T-helper 2 cell treated with Interferon-gamma antibody and Interleukin-4, amounts not matched to agents 5 μg/mL and 100 μg/mL, for 36 hours (primary cell): ENCODE measurements at regions not wholly inside any gene's neighbourhood (a gene's known extent, or its start where the extent isn't known, plus 50 kb on each side); places are given as distances from the start of the nearest gene placed in this dataset.
"Not testable (repeated sequence)": the region's sequence is repeated elsewhere in the genome, so short reads cannot be mapped to it uniquely, and the experiment has no call there.

Experiments used
- DNase-seq: peaks from one replicate; pipeline ENCODE4 v3.0.0; 2021; ENCODE audit warnings: low spot score
- H3K27ac Mint-ChIP-seq: one replicate; pipeline ENCODE4 v1.8.0; 2021; ENCODE audit warnings: mild to moderate bottlenecking, mixed read lengths
- H3K27me3 Mint-ChIP-seq: one replicate; pipeline ENCODE4 v1.8.0; 2021; ENCODE audit warnings: low read depth, mixed read lengths
- H3K36me3 Mint-ChIP-seq: one replicate; pipeline ENCODE4 v1.8.0; 2021; ENCODE audit warnings: low read depth, mixed read lengths
- H3K4me1 Mint-ChIP-seq: one replicate; pipeline ENCODE4 v1.8.0; 2021; ENCODE audit warnings: low read depth, mixed read lengths
- H3K4me3 Mint-ChIP-seq: one replicate; pipeline ENCODE4 v1.8.0; 2022; ENCODE audit warnings: mild to moderate bottlenecking, moderate library complexity, mixed read lengths
- H3K9me3 Mint-ChIP-seq: one replicate; pipeline ENCODE4 v1.8.0; 2021; ENCODE audit warnings: mixed read lengths

DNA sequence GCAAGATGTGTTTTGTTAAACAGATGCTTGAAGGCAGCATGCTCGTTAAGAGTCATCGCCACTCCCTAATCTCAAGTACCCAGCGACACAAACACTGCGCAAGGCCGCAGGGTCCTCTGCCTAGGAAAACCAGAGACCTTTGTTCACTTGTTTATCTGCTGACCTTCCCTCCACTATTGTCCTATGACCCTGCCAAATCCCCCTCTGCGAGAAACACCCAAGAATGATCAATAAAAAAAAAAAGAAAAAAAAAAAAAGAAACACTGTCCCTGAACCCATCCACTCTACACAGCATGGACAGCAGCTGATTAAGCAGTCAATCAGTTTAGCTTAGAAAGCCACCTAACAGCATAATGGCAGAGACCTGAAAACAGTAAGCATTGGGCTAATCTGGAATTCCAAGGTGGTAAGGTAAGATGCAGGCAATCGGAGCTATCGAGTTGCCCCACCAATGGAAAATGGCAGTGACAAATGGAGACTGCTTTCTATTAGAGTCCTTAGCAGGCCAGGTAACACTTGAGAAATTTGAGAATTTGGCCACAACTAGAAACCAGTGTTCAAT lies 89.9 kb upstream of the FOXN3 start:
- H3K9me3 Mint-ChIP-seq, H3K4me3 Mint-ChIP-seq, DNase-seq, H3K27me3 Mint-ChIP-seq: not testable (repeated sequence)
- Mint-ChIP-seq H3K36me3 (peaks cover 21% of the 10 kb centered on the region), H3K4me1 (peaks cover 54% of the 10 kb centered on the region), H3K27ac (peak overlapping the region; percentile 11)

DNA sequence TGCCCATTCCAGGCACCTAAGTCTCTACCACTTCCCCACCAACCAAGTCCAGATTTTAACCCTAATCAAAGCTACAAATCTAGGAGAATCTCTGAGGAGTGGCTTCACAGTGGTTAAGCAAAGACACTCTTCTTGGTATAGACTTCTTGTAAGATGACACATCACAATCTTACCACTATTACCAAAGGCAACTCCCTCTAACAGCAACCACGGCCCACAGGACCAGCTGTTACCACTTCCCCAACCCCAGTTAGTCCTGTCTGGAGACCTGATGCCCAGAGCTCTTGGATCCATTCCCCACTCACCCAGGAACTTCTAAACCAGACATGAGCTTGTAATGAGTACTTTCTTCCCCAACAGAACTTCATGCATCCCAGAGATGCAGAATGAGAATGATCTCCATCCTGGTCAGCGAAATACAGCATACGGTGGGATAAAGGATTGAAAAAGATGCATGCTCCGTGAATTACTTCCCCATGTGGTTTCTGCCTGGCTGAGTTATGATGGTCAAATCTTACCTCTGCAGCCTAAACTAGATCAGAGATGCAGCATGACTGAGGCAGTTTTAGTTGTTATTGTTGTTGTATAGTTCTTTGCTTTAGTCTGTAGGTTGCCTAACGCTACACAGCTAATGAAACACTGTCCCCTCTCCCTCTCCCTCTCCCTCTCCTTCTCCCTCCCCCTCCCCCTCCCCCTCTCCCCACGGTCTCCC lies 87.7 kb upstream of the FOXN3 start:
- Mint-ChIP-seq H3K27ac (peak overlapping the region; percentile 35), H3K36me3 (peaks cover 19% of the 10 kb centered on the region), H3K4me1 (peaks cover 34% of the 10 kb centered on the region), H3K9me3 (no peaks in the 10 kb centered on the region), H3K27me3 (no peaks in the 10 kb centered on the region), H3K4me3 (no peak overlapping the region)
- peak; percentile 41 for DNase-seq

GRCh38 chr14:89504091-89504490 lies 87.1 kb upstream of the FOXN3 start:
- Mint-ChIP-seq H3K4me3 (no peak overlapping the region), H3K27ac (no peak overlapping the region), H3K4me1 (peaks cover 31% of the 10 kb centered on the region), H3K36me3 (peaks cover 19% of the 10 kb centered on the region), H3K9me3 (no peaks in the 10 kb centered on the region), H3K27me3 (no peaks in the 10 kb centered on the region)
- DNase-seq, result no peak

- no peaks in the 10 kb centered on the region for H3K27me3 Mint-ChIP-seq
- H3K9me3 Mint-ChIP-seq, result no peaks in the 10 kb centered on the region
- peaks cover 20% of the 10 kb centered on the region for H3K36me3 Mint-ChIP-seq
- no peak for DNase-seq
- no peak overlapping the region for H3K4me3 Mint-ChIP-seq
- peaks cover 27% of the 10 kb centered on the region for H3K4me1 Mint-ChIP-seq
- H3K27ac Mint-ChIP-seq, result no peak overlapping the region
Measured at GRCh38 chr14:89503431-89503996, 86.5 kb upstream of the FOXN3 start.

DNA sequence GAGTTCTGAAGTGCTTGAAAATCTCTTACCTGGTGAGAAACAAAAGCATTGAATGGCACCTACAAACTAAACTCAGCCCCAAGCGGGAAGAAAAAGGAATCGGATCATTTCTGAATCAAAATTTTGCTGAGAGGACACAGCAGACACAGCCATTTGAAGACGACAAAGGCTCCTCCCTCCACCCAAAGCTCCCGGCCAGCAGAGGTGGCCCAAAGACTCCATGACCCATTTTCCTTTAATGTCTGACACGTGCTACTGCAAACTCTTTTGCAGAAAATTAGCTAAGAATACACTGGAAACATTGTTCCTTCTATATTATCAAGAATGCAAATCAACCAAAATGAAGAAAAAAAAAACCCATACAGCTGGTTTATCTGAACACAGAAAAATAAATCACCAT lies 85.9 kb upstream of the FOXN3 start:
- Mint-ChIP-seq H3K9me3 (no peaks in the 10 kb centered on the region), H3K4me1 (peaks cover 23% of the 10 kb centered on the region), H3K27me3 (no peaks in the 10 kb centered on the region), H3K27ac (no peak overlapping the region), H3K4me3 (no peak overlapping the region), H3K36me3 (peaks cover 20% of the 10 kb centered on the region)
- DNase-seq, result no peak

DNA sequence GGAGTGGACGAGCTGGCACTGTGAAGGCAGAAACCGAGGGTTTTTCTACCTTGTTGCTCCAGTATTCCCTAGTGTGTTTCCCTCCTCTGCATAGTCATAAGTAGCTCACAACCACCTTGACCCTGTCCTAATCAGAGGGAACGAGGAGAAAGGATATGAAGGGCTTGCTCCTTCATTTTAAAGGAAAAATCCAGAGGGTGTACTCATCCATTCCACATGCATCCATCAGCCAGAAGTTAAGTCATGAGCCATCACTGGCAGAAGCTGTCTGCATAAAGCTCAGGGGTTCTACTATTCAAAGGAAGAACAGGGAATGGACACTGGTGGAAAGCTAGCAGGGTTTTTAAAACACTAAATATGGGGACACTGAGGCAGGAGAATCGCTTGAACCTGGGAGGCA lies 84.3 kb upstream of the FOXN3 start:
- DNase-seq, result no peak
- Mint-ChIP-seq H3K9me3 (no peaks in the 10 kb centered on the region), H3K36me3 (peaks cover 23% of the 10 kb centered on the region)

GRCh38 chr14:89500303-89500702 lies 83.3 kb upstream of the FOXN3 start:
- H3K27me3 Mint-ChIP-seq, result no peaks in the 10 kb centered on the region
- H3K4me1 Mint-ChIP-seq, result peaks cover 16% of the 10 kb centered on the region
- no peak overlapping the region for H3K4me3 Mint-ChIP-seq
- H3K9me3 Mint-ChIP-seq, result no peaks in the 10 kb centered on the region
- no peak for DNase-seq
- peaks cover 23% of the 10 kb centered on the region for H3K36me3 Mint-ChIP-seq
- no peak overlapping the region for H3K27ac Mint-ChIP-seq

More for the DNA sequence above, 84.3 kb upstream of the FOXN3 start:
- Mint-ChIP-seq H3K27me3 (no peaks in the 10 kb centered on the region), H3K27ac (no peak overlapping the region), H3K4me3 (no peak overlapping the region), H3K4me1 (peaks cover 16% of the 10 kb centered on the region)

DNA sequence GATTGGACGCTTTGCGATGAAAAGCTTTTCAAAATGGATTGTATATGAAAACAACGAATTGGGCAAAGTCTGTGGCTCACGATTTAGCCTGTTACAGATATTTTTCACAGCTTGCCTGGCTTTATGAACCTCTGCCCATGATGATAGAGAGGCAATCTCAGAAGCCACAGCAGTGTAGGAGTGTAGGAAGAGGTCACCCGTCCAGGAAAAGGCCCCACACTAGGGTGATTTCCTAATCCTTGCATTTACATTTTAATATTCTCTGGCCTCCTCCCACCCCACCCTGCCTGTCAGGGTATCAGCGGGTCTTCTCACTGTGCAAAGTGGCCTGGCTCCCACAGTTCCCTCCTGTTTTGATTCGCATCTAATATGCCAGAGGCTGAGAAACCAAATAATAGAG lies 81.8 kb upstream of the FOXN3 start:
- Mint-ChIP-seq H3K36me3 (peaks cover 19% of the 10 kb centered on the region), H3K4me3 (no peak overlapping the region), H3K27me3 (no peaks in the 10 kb centered on the region), H3K4me1 (peaks cover 5% of the 10 kb centered on the region), H3K27ac (no peak overlapping the region), H3K9me3 (no peaks in the 10 kb centered on the region)
- DNase-seq, result no peak

DNA sequence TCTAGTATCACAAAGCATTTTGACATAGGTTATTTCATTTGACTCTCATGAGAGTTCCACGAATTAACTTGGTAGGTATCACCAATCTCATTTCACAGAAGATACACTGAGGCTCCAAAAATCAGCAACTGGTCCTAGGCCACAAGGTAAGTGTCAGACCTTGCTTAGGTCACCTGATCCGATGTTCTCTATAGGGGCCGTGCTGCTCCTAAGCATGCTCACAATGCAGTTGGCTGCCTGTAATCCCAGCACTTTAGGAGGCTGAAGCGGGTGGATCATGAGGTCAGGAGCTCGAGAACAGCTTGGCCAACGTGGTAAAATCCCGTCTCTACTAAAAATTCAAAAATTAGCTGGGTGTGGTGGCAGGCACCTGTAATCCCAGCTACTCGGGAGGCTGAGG lies 78.7 kb upstream of the FOXN3 start:
- Mint-ChIP-seq H3K4me3 (no peak overlapping the region), H3K4me1 (peaks cover 1% of the 10 kb centered on the region), H3K27me3 (no peaks in the 10 kb centered on the region), H3K36me3 (peaks cover 11% of the 10 kb centered on the region), H3K27ac (no peak overlapping the region), H3K9me3 (no peaks in the 10 kb centered on the region)
- DNase-seq, result no peak

DNA sequence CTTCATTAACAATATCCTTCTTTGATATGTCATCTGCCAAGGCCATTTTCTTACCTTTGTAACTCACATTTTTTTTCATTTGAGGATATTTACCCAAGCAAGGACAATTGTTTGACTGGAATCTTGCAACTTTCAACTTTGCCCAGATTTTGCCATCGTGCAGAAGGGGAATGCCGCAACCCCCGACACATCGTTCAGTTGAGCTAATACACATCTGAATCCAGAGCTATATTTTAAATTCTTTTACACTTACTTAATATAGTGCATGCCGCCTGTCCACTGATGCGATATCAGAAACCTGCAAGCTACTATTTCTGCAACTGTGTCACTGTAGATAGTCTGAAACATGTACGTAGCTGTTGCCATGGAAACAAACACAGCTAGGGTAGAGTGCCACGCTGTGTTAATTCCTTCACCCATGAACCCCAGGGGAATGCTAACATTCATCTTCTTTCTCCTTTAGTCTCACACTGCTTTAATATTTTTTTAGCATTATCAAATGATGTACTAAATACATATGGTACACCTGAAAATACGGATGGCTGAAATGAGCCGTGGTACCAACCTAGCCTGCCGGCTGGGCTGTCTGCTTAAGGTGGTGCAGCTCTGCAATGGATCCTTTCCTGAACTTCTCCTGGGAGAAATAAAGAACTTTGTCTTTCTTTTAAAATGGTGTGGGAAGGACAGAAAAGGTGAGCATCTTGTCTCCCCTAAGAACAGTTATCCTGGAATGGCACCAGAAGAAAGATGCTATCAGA lies 77.0 kb upstream of the FOXN3 start:
- Mint-ChIP-seq H3K4me3 (no peak overlapping the region), H3K36me3 (peaks cover 8% of the 10 kb centered on the region), H3K27ac (no peak overlapping the region), H3K4me1 (peaks cover 1% of the 10 kb centered on the region), H3K9me3 (no peaks in the 10 kb centered on the region), H3K27me3 (no peaks in the 10 kb centered on the region)
- DNase-seq, result no peak

GRCh38 chr14:89493406-89493805 lies 76.4 kb upstream of the FOXN3 start:
- Mint-ChIP-seq H3K27ac (no peak overlapping the region), H3K9me3 (no peaks in the 10 kb centered on the region), H3K36me3 (peaks cover 7% of the 10 kb centered on the region), H3K27me3 (no peaks in the 10 kb centered on the region), H3K4me1 (peaks cover 1% of the 10 kb centered on the region), H3K4me3 (no peak overlapping the region)
- no peak for DNase-seq

DNA sequence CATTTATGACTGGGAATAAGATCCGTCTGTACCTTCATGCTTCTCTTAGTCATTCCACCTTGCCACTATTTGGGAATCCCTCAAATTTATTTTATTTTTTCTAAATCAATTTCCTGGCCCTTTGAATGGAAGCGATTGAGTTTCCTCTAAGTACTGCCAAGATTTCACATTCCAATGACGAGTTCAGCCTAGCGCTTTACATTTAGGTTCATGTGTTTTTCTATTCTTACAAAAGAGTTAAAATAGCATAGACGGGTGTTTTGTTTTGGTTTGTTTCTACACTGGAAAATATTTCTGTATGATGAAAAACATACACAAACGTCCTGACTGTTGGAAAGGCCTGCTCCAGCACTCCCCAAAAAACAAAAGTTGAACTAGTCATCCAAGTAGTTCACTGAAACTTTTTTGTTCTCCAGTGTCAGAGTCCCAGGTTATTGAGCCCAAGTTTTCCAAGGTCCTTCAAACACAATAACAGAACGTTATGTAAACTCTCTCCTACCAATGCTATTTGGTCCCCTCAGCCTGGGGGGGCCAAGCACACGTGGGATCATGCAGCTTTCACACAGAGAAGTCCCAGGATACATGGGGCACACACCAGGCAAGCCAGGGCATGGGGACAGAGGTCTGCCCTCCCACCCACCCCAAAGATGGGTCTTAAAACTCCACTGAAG lies 74.8 kb upstream of the FOXN3 start:
- peaks cover 9% of the 10 kb centered on the region for H3K36me3 Mint-ChIP-seq
- H3K9me3 Mint-ChIP-seq, result no peaks in the 10 kb centered on the region
- peaks cover 4% of the 10 kb centered on the region for H3K4me1 Mint-ChIP-seq
- H3K4me3 Mint-ChIP-seq, result no peak overlapping the region
- H3K27ac Mint-ChIP-seq, result no peak overlapping the region
- H3K27me3 Mint-ChIP-seq, result no peaks in the 10 kb centered on the region
- no peak for DNase-seq

GRCh38 chr14:89490466-89490865 lies 73.4 kb upstream of the FOXN3 start:
- H3K4me3 Mint-ChIP-seq, result no peak overlapping the region
- no peak overlapping the region for H3K27ac Mint-ChIP-seq
- peaks cover 11% of the 10 kb centered on the region for H3K4me1 Mint-ChIP-seq

More at GRCh38 chr14:89490466-89490865, 73.4 kb upstream of the FOXN3 start:
- H3K9me3 Mint-ChIP-seq, result no peaks in the 10 kb centered on the region
- no peak for DNase-seq
- H3K36me3 Mint-ChIP-seq, result peaks cover 20% of the 10 kb centered on the region
- H3K27me3 Mint-ChIP-seq, result no peaks in the 10 kb centered on the region
